Osteoblast (primary cell): ENCODE measurements at regions not wholly inside any gene's neighbourhood (a gene's known extent, or its start where the extent isn't known, plus 50 kb on each side); places are given as distances from the start of the nearest gene placed in this dataset.

Experiments used
- DNase-seq: peaks from one replicate; pipeline ENCODE4 v3.0.0; 2011; ENCODE audit warnings: low spot score, mixed read lengths; ENCODE audit not compliant: insufficient read length; ENCODE audit errors: missing footprints
- H2AFZ ChIP-seq: 2 replicates; pipeline ENCODE4 v1.6.0; 2011; ENCODE audit warnings: mild to moderate bottlenecking, low read length
- H3K27ac ChIP-seq: 2 replicates; pipeline ENCODE4 v1.5.1; 2011; ENCODE audit warnings: mild to moderate bottlenecking, low read depth, low read length, moderate library complexity
- H3K27me3 ChIP-seq: 2 replicates; pipeline ENCODE4 v1.6.0; 2012; ENCODE audit warnings: mild to moderate bottlenecking, control low read depth, inconsistent platforms, low read length, moderate library complexity; ENCODE audit not compliant: insufficient read depth
- H3K36me3 ChIP-seq: 2 replicates; pipeline ENCODE4 v1.5.1; 2011; ENCODE audit warnings: mild to moderate bottlenecking, low read length, control low read depth, moderate library complexity; ENCODE audit not compliant: insufficient read depth
- H3K4me1 ChIP-seq: 2 replicates; pipeline ENCODE4 v1.5.1; 2011; ENCODE audit warnings: mild to moderate bottlenecking, low read length, control low read depth, moderate library complexity; ENCODE audit not compliant: insufficient read depth
- H3K4me2 ChIP-seq: 2 replicates; pipeline ENCODE4 v1.6.0; 2011; ENCODE audit warnings: mild to moderate bottlenecking, low read length; ENCODE audit not compliant: insufficient read depth
- H3K4me3 ChIP-seq: fragments of 200-600 bp; sonication (generic); 3 replicates; pipeline ENCODE4 v1.5.1; 2012; ENCODE audit warnings: mild to moderate bottlenecking, low read length, inconsistent platforms; ENCODE audit not compliant: insufficient read depth
- H3K79me2 ChIP-seq: 2 replicates; pipeline ENCODE4 v1.6.0; 2012; ENCODE audit warnings: mild to moderate bottlenecking, low read length, control low read depth, inconsistent platforms; ENCODE audit not compliant: insufficient read depth
- H3K9me3 ChIP-seq: 2 replicates; pipeline ENCODE4 v1.5.1; 2011; ENCODE audit warnings: low read depth, low read length, control low read depth
- H4K20me1 ChIP-seq: 2 replicates; pipeline ENCODE4 v1.6.0; 2012; ENCODE audit warnings: mild to moderate bottlenecking, low read length, control low read depth; ENCODE audit not compliant: insufficient read depth
- TF ChIP-seq, protein P1 (sequence below): IDR thresholded peaks from 2 replicates; pipeline ENCODE4 v1.5.1; 2011; ENCODE audit warnings: mild to moderate bottlenecking, low read depth, low read length, moderate library complexity; ENCODE audit errors: extremely low read depth

DNA sequence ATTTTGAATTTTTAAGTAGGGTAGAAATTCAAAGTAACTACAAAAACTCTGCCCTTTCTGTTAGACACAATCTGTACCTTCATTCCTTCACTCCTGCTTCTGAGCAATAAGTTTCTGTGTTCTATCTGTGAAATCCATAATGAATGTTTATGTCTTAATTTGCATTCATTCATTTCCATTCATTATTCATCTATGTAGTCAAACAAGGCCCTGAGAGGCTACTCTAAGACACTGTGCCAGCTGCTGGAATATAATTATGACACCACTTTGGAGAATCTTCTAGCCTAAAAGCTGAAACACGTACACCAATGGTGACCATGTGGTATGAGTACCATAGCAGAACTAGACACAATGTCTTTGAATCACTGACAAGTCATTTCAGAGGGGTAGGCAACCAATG is 199.9 kb upstream of the FAR2 start:
- DNase-seq: no peak
- no peaks in the 10 kb centered on the region for H4K20me1 ChIP-seq
- H3K4me2 ChIP-seq: no peak overlapping the region
- H3K4me3 ChIP-seq: no peak overlapping the region
- H2AFZ ChIP-seq: no peak overlapping the region
- H3K9me3 ChIP-seq: no peaks in the 10 kb centered on the region
- peaks cover 4% of the 10 kb centered on the region for H3K27me3 ChIP-seq
- no peaks in the 10 kb centered on the region for H3K36me3 ChIP-seq
- no peaks in the 10 kb centered on the region for H3K79me2 ChIP-seq
- no peaks in the 10 kb centered on the region for H3K4me1 ChIP-seq
- TF ChIP-seq, protein P1, sequence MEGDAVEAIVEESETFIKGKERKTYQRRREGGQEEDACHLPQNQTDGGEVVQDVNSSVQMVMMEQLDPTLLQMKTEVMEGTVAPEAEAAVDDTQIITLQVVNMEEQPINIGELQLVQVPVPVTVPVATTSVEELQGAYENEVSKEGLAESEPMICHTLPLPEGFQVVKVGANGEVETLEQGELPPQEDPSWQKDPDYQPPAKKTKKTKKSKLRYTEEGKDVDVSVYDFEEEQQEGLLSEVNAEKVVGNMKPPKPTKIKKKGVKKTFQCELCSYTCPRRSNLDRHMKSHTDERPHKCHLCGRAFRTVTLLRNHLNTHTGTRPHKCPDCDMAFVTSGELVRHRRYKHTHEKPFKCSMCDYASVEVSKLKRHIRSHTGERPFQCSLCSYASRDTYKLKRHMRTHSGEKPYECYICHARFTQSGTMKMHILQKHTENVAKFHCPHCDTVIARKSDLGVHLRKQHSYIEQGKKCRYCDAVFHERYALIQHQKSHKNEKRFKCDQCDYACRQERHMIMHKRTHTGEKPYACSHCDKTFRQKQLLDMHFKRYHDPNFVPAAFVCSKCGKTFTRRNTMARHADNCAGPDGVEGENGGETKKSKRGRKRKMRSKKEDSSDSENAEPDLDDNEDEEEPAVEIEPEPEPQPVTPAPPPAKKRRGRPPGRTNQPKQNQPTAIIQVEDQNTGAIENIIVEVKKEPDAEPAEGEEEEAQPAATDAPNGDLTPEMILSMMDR: no peak
- H3K27ac ChIP-seq: no peak overlapping the region

DNA sequence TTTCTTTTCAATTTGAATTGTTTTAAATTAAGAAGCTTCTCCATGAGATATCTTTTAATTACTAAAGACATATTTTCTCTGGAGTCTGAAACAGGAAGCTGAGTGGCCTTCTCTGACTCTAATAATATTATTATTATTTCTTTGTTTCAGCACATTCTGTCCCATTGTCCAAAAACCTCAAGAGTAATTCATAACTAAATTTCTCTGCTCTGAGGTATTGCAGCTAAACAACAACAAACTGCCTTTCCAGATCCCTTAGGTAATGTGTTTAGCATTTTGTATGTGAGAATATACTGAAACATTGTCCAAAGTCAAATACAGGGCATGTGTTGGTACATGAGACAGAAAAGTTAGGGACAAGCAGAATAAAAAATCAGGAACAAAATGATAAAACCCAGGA is 199.0 kb upstream of the FAR2 start:
- no peaks in the 10 kb centered on the region for H3K9me3 ChIP-seq
- DNase-seq: no peak
- no peak overlapping the region for H3K27ac ChIP-seq

DNA sequence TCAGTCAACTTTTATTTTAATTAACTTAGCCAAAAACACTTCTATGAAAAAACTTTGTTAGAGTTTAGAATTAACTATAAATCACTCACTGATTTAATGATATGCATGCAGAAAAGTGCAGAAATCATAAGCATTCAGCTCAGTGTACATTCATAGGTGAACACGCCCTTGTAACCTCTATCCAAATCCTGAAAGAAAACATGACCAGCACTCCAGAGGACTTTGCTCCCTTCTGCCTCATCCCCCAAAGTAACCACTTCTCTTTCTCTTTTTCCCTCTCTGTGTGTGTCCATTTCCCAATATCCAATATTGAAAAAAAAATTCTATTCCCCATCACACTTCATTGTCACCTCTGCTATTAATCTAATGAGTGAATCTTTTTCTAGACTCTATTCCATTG is 197.1 kb upstream of the FAR2 start:
- Histone ChIP-seq H4K20me1 (no peaks in the 10 kb centered on the region), H3K4me3 (no peak overlapping the region), H3K4me1 (peaks cover 7% of the 10 kb centered on the region), H3K79me2 (no peaks in the 10 kb centered on the region), H3K4me2 (no peak overlapping the region), H3K27ac (no peak overlapping the region), H2AFZ (no peak overlapping the region), H3K27me3 (peaks cover 4% of the 10 kb centered on the region), H3K9me3 (no peaks in the 10 kb centered on the region), H3K36me3 (no peaks in the 10 kb centered on the region)
- TF ChIP-seq, protein P1: no peak
- DNase-seq: no peak

More for the DNA sequence above, 199.0 kb upstream of the FAR2 start:
- H3K79me2 ChIP-seq: no peaks in the 10 kb centered on the region
- no peak overlapping the region for H3K4me2 ChIP-seq
- peaks cover 4% of the 10 kb centered on the region for H3K27me3 ChIP-seq
- H4K20me1 ChIP-seq: no peaks in the 10 kb centered on the region
- TF ChIP-seq, protein P1: no peak
- no peak overlapping the region for H3K4me3 ChIP-seq
- no peak overlapping the region for H2AFZ ChIP-seq
- H3K4me1 ChIP-seq: peaks cover 3% of the 10 kb centered on the region
- H3K36me3 ChIP-seq: no peaks in the 10 kb centered on the region

DNA sequence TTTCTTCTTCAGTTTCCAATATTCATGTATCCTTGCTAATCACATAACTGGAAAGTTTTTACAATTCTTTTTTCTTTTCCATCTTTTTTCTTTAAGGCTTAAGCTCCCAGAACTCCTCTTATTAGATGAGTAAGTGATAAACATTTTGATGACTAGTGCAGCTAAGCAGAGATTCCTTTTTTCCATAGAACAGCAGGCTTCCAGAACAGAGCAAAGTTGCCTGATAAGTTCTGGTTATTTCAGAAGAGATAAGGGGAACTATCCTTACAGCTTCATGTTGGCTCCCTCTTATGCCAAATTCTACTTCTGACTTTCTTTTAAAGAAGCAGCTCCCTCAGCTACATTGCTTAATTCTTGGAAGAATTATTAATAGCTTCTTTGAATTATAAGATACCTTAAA is 194.7 kb upstream of the FAR2 start:
- no peaks in the 10 kb centered on the region for H3K9me3 ChIP-seq
- TF ChIP-seq, protein P1: no peak
- H3K4me1 ChIP-seq: peaks cover 13% of the 10 kb centered on the region
- no peak overlapping the region for H2AFZ ChIP-seq
- no peak for DNase-seq
- H3K27ac ChIP-seq: no peak overlapping the region
- no peak overlapping the region for H3K4me2 ChIP-seq
- H3K79me2 ChIP-seq: no peaks in the 10 kb centered on the region
- H3K4me3 ChIP-seq: no peak overlapping the region
- H3K27me3 ChIP-seq: peaks cover 4% of the 10 kb centered on the region
- no peaks in the 10 kb centered on the region for H4K20me1 ChIP-seq
- no peaks in the 10 kb centered on the region for H3K36me3 ChIP-seq
